Thoracic aorta (tissue), 2 donors: ENCODE measurements at regions not wholly inside any gene's neighbourhood (a gene's known extent, or its start where the extent isn't known, plus 50 kb on each side); places are given as distances from the start of the nearest gene placed in this dataset.

Source experiments
- ATAC-seq: fragments of 150-250 bp; one replicate; pipeline ENCODE4 v1.8.0; 2017; ENCODE audit warnings: low read depth; ENCODE audit not compliant: insufficient number of reproducible peaks, low FRiP score
- DNase-seq: peaks from one replicate; pipeline ENCODE4 v3.0.0-alpha.2; 2020; ENCODE audit warnings: low spot score
- H3K27ac ChIP-seq, 2 donors: fragments of 200-600 bp; sonication (generic); 1 replicate in 1 of 2; 2 replicates in 1 of 2; pipeline ENCODE4 v1.5.1; 2016; ENCODE audit warnings: mild to moderate bottlenecking in 2 of 2, moderate library complexity in 2 of 2
- H3K27me3 ChIP-seq: fragments of 200-600 bp; sonication (generic); replicated peaks from 2 replicates; pipeline ENCODE4 v1.6.0; 2016; ENCODE audit warnings: mild to moderate bottlenecking; ENCODE audit not compliant: insufficient read depth
- H3K36me3 ChIP-seq: fragments of 200-600 bp; sonication (generic); one replicate; pipeline ENCODE4 v1.5.1; 2016
- H3K4me1 ChIP-seq, 2 donors: fragments of 200-600 bp; sonication (generic); 1 replicate in 1 of 2; 2 replicates in 1 of 2; pipeline versions ENCODE4 v1.5.1 to v1.6.0; 2016; ENCODE audit warnings: low read depth in 2 of 2, mild to moderate bottlenecking in 1 of 2; ENCODE audit not compliant: control insufficient read depth in 1 of 2
- H3K4me3 ChIP-seq: fragments of 200-600 bp; sonication (generic); 2 replicates; pipeline ENCODE4 v1.5.1; 2016; ENCODE audit warnings: mild to moderate bottlenecking
- H3K9me3 ChIP-seq: fragments of 200-600 bp; sonication (generic); 2 replicates; pipeline ENCODE4 v1.5.1; 2016
- TF ChIP-seq, protein P1 (sequence below): fragments of 200-600 bp; sonication (generic); IDR thresholded peaks from one replicate; pipeline ENCODE4 v1.5.1; 2019; ENCODE audit warnings: antibody characterized with exemption

DNA sequence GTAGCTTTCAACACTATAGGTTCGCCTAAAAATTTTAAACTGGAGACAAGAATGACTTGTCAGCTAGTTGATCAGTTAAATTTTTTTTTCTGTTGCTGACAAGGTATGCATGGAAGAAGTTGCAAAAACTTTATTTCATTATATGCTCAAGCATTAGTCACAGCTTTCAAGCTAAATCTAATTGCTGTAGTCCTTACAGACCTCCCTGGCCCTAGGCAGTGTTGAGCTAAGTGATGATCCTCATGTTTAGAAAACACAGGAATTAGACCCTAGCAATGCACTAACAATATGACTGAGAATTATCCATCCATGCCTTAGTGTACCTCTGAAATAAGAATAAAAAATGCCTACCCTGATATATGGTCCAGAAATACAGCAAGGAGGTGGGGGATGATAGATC, 253.4 kb downstream of the SP3 start:
- no peaks in the 10 kb centered on the region for H3K9me3 ChIP-seq
- H3K27ac ChIP-seq = no peak overlapping the region
- no peak for DNase-seq
- TF ChIP-seq, protein P1, sequence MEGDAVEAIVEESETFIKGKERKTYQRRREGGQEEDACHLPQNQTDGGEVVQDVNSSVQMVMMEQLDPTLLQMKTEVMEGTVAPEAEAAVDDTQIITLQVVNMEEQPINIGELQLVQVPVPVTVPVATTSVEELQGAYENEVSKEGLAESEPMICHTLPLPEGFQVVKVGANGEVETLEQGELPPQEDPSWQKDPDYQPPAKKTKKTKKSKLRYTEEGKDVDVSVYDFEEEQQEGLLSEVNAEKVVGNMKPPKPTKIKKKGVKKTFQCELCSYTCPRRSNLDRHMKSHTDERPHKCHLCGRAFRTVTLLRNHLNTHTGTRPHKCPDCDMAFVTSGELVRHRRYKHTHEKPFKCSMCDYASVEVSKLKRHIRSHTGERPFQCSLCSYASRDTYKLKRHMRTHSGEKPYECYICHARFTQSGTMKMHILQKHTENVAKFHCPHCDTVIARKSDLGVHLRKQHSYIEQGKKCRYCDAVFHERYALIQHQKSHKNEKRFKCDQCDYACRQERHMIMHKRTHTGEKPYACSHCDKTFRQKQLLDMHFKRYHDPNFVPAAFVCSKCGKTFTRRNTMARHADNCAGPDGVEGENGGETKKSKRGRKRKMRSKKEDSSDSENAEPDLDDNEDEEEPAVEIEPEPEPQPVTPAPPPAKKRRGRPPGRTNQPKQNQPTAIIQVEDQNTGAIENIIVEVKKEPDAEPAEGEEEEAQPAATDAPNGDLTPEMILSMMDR = no peak
- H3K36me3 ChIP-seq = no peaks in the 10 kb centered on the region
- no peak for ATAC-seq
- H3K27me3 ChIP-seq = no peaks in the 10 kb centered on the region
- no peak overlapping the region for H3K4me3 ChIP-seq
- H3K4me1 ChIP-seq = no peaks in the 10 kb centered on the region

GRCh38 chr2:173713904-173714555, 251.1 kb downstream of the SP3 start:
- H3K9me3 ChIP-seq = no peaks in the 10 kb centered on the region
- no peaks in the 10 kb centered on the region for H3K36me3 ChIP-seq
- TF ChIP-seq, protein P1 = no peak
- H3K27ac ChIP-seq = no peak overlapping the region
- H3K4me3 ChIP-seq = no peak overlapping the region
- DNase-seq = no peak
- no peaks in the 10 kb centered on the region for H3K27me3 ChIP-seq
- H3K4me1 ChIP-seq = no peaks in the 10 kb centered on the region
- no peak for ATAC-seq

- H3K4me1 ChIP-seq = no peaks in the 10 kb centered on the region
- H3K27ac ChIP-seq = no peak overlapping the region
- DNase-seq (no peak), ATAC-seq (no peak)
- TF ChIP-seq, protein P1 = no peak
- no peak overlapping the region for H3K4me3 ChIP-seq
- no peaks in the 10 kb centered on the region for H3K9me3 ChIP-seq
- no peaks in the 10 kb centered on the region for H3K36me3 ChIP-seq
- no peaks in the 10 kb centered on the region for H3K27me3 ChIP-seq
Measured at GRCh38 chr2:173715441-173715840, 249.7 kb downstream of the SP3 start.

GRCh38 chr2:173716458-173717052, 248.6 kb downstream of the SP3 start:
- ATAC-seq (no peak), DNase-seq (no peak)
- no peaks in the 10 kb centered on the region for H3K9me3 ChIP-seq
- H3K4me1 ChIP-seq = no peaks in the 10 kb centered on the region
- no peaks in the 10 kb centered on the region for H3K27me3 ChIP-seq
- no peaks in the 10 kb centered on the region for H3K36me3 ChIP-seq
- TF ChIP-seq, protein P1 = no peak
- H3K4me3 ChIP-seq = no peak overlapping the region
- H3K27ac ChIP-seq = no peak overlapping the region

DNA sequence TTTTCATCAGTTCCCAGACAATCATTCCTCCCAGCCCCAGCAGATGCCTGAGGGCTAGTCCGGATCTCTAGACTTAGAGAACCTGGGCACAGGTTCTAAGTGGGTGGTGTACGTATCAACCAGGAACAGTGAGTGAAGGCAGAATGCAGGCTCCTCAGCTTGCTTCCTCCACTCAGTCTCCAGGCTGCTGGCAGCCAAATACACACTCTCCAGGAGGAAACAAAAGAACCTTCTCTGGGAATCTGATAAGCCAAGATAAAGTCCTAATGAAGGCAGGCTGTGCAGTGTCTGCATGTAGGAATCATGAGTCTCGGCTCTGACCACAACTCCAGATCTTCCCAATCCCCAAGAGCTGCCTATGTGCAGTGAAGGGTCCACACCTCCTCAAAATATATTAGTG, 245.7 kb downstream of the SP3 start:
- H3K36me3 ChIP-seq = no peaks in the 10 kb centered on the region
- no peaks in the 10 kb centered on the region for H3K9me3 ChIP-seq
- H3K27me3 ChIP-seq = no peaks in the 10 kb centered on the region
- H3K4me1 ChIP-seq = no peaks in the 10 kb centered on the region
- no peak overlapping the region for H3K4me3 ChIP-seq
- no peak for DNase-seq
- ATAC-seq = no peak
- TF ChIP-seq, protein P1 = no peak
- H3K27ac ChIP-seq = no peak overlapping the region
